Kasumi-1 (cell line): ENCODE measurements at regions not wholly inside any gene's neighbourhood (a gene's known extent, or its start where the extent isn't known, plus 50 kb on each side); places are given as distances from the start of the nearest gene placed in this dataset.

Source experiments
- DNase-seq, 2 experiments: peaks; one replicate each; lab custom pipeline; 2025; lab: John Stamatoyannopoulos, UW

GRCh38 chr15:45868109-45868691 lies 233.4 kb downstream of the SQOR start:
- no peak for DNase-seq

- DNase-seq, result peak; percentile 53 to 55
Observed at GRCh38 chr15:45869034-45869668, 234.3 kb downstream of the SQOR start.

- no peak for DNase-seq
Observed at GRCh38 chr15:45871121-45871855, 236.5 kb downstream of the SQOR start.

- no peak for DNase-seq
Observed at GRCh38 chr15:45873781-45874180, 239.0 kb downstream of the SQOR start.

GRCh38 chr15:45874566-45874965 lies 239.7 kb downstream of the SQOR start:
- peak; percentile 0 to 3 for DNase-seq

- no peak for DNase-seq
Observed at GRCh38 chr15:45884289-45884688, 249.5 kb downstream of the SQOR start.

- DNase-seq, result no peak
Observed at GRCh38 chr15:45884755-45885445, 250.1 kb downstream of the SQOR start.

GRCh38 chr15:45885801-45886200 lies 251.0 kb downstream of the SQOR start:
- DNase-seq, result no peak

DNA sequence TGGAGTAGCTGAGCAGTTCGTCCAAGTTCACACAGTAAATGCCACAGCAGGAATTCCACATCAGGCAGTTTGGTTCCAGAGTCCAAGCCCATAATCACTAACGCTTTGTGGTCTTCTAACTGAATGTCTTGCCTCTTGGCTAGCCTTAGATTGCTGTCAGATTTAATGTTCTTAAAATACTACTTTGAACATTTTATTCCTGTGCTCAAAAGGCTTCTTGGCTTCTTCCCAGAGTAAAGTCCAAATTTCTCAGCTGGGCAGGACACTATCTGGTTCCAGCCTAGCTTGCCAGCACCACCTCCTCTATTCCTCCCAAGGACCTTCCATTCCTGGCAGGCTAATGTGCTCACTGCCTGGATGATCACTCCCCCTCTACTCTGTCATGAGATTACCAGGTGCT lies 256.9 kb downstream of the SQOR start:
- no peak for DNase-seq

- no peak for DNase-seq
Observed at GRCh38 chr15:45892182-45892581, 257.4 kb downstream of the SQOR start.

DNA sequence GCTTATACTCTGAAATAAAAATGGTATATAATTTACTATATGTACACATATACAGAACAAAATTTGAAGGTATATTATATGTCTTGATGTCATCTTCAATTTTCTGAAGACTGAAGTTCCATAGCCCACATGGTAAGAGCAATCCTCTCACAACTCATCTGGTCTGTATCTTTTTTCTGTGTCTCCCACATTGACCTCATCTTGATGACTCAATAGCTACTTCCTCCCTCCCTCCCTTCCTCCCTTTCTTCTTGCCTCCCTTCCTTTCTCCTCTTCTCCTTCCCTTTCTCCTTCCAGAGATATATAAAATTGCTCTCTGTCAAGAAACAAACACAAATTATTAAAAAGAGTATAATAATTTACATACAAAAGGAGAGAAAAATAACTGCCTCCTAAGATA lies 268.5 kb downstream of the SQOR start:
- DNase-seq, result no peak

GRCh38 chr15:45904019-45904418 lies 269.2 kb downstream of the SQOR start:
- no peak for DNase-seq

GRCh38 chr15:45906230-45906629 lies 271.4 kb downstream of the SQOR start:
- no peak for DNase-seq

- no peak for DNase-seq
Observed at GRCh38 chr15:45910671-45911070, 275.8 kb downstream of the SQOR start.

GRCh38 chr15:45913451-45913850 lies 278.6 kb downstream of the SQOR start:
- no peak for DNase-seq

- DNase-seq, result no peak
Observed at GRCh38 chr15:45914425-45914824, 279.6 kb downstream of the SQOR start.

DNA sequence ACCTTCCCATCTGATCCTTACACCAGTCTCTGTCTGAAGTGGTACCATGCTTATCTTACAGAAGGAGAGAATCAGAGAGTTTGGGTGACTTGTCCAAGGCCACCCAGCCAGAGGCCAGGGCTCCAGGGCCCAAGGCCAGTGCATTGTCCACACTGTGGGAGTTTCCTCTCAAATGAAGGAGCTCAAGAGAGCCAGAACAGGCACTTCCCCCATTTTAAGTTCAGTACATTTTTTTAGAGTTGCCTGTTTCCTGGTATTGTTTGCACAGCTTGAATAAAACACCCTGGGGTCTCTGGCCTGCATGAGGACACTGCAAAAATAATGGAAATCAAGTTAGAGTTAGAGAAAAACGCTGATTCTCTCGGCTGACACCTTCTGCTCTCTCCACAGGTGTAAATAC lies 284.0 kb downstream of the SQOR start:
- DNase-seq, result no peak

- DNase-seq, result no peak
Observed at GRCh38 chr15:45919806-45920205, 285.0 kb downstream of the SQOR start.

DNA sequence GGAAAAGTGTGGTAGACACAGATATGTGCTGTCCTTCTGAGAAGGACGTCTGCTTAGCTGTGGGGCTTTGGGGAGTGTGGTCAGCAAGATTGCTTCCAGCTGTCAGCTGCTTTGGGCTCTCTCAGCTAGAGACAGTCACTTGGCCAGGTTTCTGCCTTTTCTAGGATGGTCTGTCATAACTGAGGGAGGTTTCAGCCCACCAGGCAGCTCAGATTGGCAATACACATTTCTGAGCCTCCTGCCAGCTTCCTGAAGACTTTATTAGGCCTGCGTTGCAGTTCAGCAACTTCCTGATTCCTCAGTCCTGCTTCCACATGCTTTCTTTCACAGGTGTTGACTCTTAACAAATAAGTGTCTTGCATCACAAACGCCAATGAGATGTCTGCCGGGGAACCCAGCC lies 286.5 kb downstream of the SQOR start:
- no peak for DNase-seq

DNA sequence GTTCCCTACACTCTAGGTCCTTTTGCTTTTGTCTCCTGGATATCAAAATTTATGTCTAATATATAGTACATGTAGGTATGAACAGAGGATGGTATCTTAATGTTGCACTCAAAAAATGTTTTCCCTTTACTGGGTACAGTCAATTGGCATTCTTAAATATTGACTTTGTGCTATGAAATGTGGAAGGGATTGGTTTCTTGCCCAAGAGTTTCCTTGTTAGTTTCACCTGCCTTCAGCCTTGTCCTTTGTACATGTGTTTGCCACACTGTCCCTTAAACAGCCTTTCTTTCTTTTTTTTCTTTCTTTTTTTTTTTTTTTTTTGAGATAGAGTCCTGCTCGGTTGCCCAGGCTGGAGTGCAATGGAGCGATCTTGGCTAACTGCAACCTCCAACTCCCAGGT lies 287.1 kb downstream of the SQOR start:
- no peak for DNase-seq

- no peak for DNase-seq
Observed at GRCh38 chr15:45941367-45941766, 306.5 kb downstream of the SQOR start.

GRCh38 chr15:45943240-45943639 lies 308.4 kb downstream of the SQOR start:
- no peak for DNase-seq

DNA sequence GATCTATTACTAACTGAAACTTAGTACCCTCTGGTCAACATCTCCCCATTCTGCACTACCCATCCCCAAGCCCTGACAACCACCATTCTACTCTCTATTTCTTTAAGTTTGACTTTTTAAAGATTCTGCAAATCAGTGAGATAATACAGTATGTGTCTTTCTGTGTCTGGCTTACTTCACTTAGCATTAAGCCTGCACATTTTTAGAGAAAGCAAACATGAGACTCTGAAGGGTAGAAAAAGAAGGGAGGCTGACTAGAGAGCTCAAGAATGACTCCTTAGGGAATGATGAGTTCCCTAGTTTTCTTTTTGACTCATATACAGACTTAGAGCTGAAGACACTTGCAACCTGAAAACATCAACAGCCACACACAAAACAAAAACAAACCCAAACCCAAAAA lies 311.3 kb downstream of the SQOR start:
- no peak for DNase-seq
